COR-L47 (cell line): ENCODE measurements at regions not wholly inside any gene's neighbourhood (a gene's known extent, or its start where the extent isn't known, plus 50 kb on each side); places are given as distances from the start of the nearest gene placed in this dataset.

Experiments
- DNase-seq: peaks from one replicate; lab custom pipeline; 2025; lab: John Stamatoyannopoulos, UW

- DNase-seq, result no peak
Observed at GRCh38 chrX:98605941-98606340, 1722.2 kb downstream of the RPA4 start.

DNA sequence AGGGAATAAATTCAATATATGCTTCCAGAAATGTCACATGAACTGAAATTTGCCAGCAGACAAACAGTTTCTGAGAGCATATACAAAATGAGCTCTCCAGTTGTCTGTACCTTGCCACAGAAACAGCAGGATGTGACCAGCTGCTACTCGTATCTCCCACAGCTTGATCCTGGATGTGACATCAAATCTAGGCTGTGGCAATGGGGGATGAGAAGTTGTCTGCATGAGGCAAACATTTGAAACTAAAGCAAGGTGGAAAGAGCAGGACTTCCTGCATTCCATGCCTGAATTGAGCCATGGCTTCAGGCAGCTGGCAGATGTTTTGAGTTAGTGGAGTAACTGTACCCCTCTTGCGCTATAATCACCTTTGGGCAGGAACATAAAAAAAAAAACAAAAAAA, 1724.0 kb downstream of the RPA4 start:
- no peak for DNase-seq

GRCh38 chrX:98627645-98628044, 1743.9 kb downstream of the RPA4 start:
- DNase-seq, result no peak

GRCh38 chrX:98637451-98637850, 1753.7 kb downstream of the RPA4 start:
- DNase-seq, result no peak

DNA sequence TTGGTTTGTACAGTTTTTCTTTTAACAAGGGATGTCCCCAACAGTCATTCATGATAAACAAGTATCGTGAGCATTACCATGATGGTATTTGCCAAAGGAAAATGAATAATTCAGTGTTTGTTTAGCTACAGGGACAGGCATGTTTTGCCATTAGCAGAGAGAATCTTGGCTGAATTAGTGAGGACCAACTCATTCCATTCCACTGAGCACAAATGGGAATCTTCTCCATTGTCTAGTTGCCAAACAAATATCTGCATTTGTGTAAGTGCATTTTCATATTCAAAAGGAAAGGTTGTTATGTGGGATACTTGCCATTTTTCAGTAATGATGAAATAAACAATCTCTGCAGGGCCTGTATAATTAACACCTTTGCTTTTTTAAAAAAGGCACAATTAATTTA, 1762.6 kb downstream of the RPA4 start:
- no peak for DNase-seq

GRCh38 chrX:98654565-98654964, 1755.5 kb downstream of the PCDH19 start:
- DNase-seq, result no peak
